Fibroblast of mammary gland (primary cell): ENCODE measurements at regions not wholly inside any gene's neighbourhood (a gene's known extent, or its start where the extent isn't known, plus 50 kb on each side); places are given as distances from the start of the nearest gene placed in this dataset.

Experiments used
- DNase-seq: peaks from one replicate; pipeline ENCODE4 v3.0.0-alpha.2; 2010; ENCODE audit warnings: low read depth
- H3K4me3 ChIP-seq: 2 replicates; pipeline ENCODE4 v1.5.1; 2011; ENCODE audit warnings: low read depth, mild to moderate bottlenecking, low read length, moderate library complexity; ENCODE audit not compliant: control insufficient read depth
- TF ChIP-seq, protein P1 (sequence below): conservative IDR thresholded peaks from 2 replicates; pipeline ENCODE4 v1.5.1; 2011; ENCODE audit warnings: low read depth, low read length, inconsistent platforms; ENCODE audit not compliant: control insufficient read depth, insufficient read depth

DNA sequence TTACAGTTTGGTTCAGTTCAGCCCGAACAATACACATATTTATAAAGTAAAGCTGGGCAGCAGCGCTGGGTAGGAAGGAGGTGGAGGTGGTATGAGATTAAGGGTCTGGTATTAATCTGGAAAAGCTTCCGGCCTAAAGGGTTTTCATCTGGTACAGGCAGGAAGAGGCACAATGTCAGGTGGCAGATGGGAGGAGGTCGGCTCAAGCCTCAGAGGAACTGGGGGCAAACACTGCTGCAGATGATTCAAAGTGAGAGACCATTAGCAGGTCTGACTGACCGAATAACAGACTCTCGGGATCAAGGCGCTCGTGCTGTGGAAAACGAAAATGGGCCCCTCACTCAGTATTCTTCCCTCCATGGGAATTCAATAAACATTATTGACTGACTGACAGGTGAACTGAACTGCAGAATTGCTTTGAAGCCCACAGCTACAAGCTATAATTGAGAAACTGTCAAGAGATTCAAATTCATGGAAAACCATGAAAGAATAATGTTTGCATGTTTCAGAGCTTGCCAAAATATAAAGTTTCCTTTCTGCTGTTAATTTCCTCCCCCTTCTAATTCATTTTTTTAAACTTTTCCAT, 75.3 kb downstream of the TMEM167A start:
- TF ChIP-seq, protein P1, sequence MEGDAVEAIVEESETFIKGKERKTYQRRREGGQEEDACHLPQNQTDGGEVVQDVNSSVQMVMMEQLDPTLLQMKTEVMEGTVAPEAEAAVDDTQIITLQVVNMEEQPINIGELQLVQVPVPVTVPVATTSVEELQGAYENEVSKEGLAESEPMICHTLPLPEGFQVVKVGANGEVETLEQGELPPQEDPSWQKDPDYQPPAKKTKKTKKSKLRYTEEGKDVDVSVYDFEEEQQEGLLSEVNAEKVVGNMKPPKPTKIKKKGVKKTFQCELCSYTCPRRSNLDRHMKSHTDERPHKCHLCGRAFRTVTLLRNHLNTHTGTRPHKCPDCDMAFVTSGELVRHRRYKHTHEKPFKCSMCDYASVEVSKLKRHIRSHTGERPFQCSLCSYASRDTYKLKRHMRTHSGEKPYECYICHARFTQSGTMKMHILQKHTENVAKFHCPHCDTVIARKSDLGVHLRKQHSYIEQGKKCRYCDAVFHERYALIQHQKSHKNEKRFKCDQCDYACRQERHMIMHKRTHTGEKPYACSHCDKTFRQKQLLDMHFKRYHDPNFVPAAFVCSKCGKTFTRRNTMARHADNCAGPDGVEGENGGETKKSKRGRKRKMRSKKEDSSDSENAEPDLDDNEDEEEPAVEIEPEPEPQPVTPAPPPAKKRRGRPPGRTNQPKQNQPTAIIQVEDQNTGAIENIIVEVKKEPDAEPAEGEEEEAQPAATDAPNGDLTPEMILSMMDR, result no peak
- H3K4me3 ChIP-seq, result no peak overlapping the region
- no peak for DNase-seq

DNA sequence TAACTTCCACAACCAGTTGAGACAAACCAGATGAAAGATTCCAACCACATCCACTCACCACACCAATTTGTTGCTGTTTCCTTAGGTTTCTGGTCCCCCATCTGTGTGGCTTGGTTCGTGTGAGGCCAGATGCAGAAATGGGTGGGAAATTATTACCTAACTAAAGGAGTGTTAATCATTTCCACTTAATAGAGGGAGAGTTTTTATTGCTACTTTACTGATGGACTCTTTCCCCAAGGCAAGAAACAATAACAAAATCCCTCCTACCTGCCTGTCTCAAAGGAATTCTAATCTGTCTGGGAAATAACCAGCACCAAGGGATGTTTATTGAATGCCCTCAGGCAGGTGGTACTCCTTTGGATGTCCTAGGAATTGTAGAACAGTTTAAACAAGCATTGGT, 76.3 kb downstream of the TMEM167A start:
- no peak overlapping the region for H3K4me3 ChIP-seq
- TF ChIP-seq, protein P1, result no peak
- DNase-seq, result no peak

DNA sequence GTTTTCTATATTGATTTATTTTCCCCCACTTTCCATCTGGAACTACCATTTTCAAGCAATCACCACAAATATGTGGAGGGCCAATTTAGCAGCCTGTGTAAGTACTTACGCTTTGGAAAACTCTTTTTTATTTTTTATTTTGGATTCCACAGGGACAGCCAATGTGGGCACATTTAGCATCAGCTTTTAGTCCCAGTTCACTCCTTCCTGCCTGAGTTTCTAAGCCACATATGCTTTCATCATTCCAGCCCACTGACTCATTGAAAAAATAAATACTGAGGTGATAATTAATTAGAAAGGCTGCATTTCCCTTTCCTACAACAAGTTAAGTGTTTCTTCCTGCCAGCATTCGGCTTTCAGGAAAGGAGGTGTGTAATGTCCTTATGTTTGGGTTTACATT, 76.8 kb downstream of the TMEM167A start:
- TF ChIP-seq, protein P1, result no peak
- no peak overlapping the region for H3K4me3 ChIP-seq
- peak; percentile 6 for DNase-seq

DNA sequence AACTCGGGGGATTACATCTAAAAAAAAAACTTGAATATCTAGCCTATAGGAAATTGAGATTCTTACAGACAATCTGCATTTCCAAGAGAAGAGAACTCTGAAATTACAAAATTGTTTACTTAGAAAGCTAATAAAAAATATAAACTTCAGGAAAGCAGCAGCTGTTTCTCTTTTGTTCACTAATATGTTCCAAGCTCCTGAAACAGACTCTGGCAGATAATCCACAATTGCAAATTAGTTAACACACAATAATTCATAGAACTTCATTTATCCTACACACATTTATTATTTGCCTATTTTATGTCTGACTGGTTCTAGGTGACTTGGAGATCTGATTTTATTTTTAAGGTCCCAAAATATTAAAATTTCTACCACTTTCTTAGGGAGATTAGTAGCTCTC, 83.8 kb downstream of the TMEM167A start:
- TF ChIP-seq, protein P1, result no peak
- no peak for DNase-seq
- H3K4me3 ChIP-seq, result no peak overlapping the region

DNA sequence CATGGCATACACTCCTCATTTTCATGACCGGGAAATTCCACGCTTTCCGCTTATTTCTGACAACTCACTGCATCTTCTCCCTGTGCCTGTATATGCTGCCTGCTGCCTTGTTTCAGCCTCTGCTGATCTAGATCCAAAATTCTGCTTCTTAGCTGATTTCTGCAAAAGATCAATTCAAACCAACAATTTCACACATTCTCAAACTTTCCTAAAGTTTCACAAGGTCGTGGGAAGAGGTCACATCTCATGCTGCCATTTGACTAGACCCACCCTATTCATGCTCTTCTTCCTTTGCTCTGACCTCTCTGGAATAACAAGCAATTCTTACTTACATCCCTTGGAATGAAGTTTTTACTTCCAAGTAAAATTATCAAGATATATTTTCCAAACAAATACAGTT, 84.5 kb downstream of the TMEM167A start:
- TF ChIP-seq, protein P1, result no peak
- H3K4me3 ChIP-seq, result no peak overlapping the region
- no peak for DNase-seq

DNA sequence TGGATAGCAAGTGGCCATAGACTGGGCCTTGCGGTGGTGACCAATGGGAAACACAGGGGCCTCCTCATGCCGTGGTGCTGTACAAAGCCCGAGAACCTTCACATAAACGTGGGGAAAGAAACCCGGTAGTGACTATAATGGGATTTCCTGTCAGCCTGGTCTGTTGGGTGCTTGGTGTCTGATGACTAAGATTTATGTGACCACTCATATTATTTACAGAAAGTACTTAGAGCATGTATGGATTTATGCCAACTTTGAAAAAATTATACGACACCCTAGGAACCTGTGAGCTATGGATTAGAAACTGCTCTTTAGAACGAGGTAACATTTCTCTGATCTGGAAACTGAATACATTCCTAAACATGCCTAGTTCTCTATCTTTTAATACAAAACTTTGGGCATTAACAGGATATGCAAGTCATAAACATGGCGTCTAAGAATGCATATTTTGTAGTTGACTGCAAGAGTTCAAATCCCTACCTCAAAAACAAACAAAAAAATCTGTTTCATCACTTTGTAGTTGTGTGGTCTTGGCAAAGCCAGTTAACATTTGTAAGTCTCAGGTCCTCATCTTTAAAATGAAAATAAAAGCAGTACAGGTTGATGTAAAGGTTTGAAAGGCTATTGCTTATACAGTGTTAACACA, 85.4 kb downstream of the TMEM167A start:
- TF ChIP-seq, protein P1, result no peak
- peak; percentile 8 for DNase-seq
- H3K4me3 ChIP-seq, result no peak overlapping the region

DNA sequence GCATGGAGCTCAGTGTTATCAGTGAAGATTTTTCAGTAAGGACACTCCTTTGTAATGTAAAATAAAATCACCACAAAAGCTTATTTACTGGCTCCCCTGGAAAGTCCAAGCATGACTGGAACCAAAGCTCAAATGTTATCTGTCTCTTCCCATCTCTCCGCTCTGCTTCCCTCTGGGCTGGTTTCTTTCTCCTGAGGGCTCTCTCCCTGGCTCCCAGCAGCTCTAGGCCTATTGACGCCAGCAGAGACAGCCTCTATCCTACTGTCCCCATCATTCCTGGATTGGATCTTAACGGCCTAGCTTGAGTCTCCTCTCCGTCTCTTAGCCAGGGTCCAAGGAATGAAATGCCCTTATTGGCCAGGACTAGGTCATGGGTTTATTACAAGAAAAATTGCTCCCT, 86.1 kb downstream of the TMEM167A start:
- DNase-seq, result no peak
- no peak overlapping the region for H3K4me3 ChIP-seq
- TF ChIP-seq, protein P1, result no peak
